H1 (cell line): ENCODE measurements at regions not wholly inside any gene's neighbourhood (a gene's known extent, or its start where the extent isn't known, plus 50 kb on each side); places are given as distances from the start of the nearest gene placed in this dataset.

ENCODE experiments used
- CTCF ChIA-PET: fragments of 300-600 bp; sonication (Branson Sonifier 250); formaldehyde crosslinking; loops from one replicate; lab custom pipeline; 2021; ENCODE audit not compliant: partially characterized antibody; lab: Charles Lee
- POLR2A ChIA-PET: fragments of 300-600 bp; sonication (Branson Sonifier 250); formaldehyde crosslinking; loops from one replicate; lab custom pipeline; 2021; ENCODE audit warnings: inconsistent platforms; ENCODE audit not compliant: partially characterized antibody; lab: Charles Lee
- DNase-seq, 2 experiments: peaks; one replicate each; pipeline versions ENCODE4 v3.0.0 to v3.0.0-alpha.2; 2010 to 2022; ENCODE audit warnings: low spot score in 2 of 2, low read depth in 1 of 2, mixed read lengths in 1 of 2
- FAIRE-seq: peaks from 2 replicates; lab custom pipeline; 2011; peaks lifted over from hg19 to GRCh38; lab: Jason Lieb, UNC
- H2AFZ ChIP-seq: 2 replicates; pipeline ENCODE4 v1.8.1; 2012; ENCODE audit warnings: low read length, inconsistent platforms
- H2AK5ac ChIP-seq: 2 replicates; pipeline ENCODE4 v1.6.1; 2013; ENCODE audit warnings: low read depth, low read length
- H2BK120ac ChIP-seq: replicated peaks from 2 replicates; pipeline ENCODE3; 2013; ENCODE audit warnings: low read depth, low read length, inconsistent platforms
- H2BK12ac ChIP-seq: 2 replicates; pipeline ENCODE4 v1.6.1; 2013; ENCODE audit warnings: low read depth, low read length
- H2BK15ac ChIP-seq: 2 replicates; pipeline ENCODE4 v1.6.1; 2013; ENCODE audit warnings: low read length
- H2BK20ac ChIP-seq: 2 replicates; pipeline ENCODE4 v1.6.1; 2013; ENCODE audit warnings: low read length
- H2BK5ac ChIP-seq: 2 replicates; pipeline ENCODE4 v1.6.1; 2013; ENCODE audit warnings: low read depth, low read length
- H3K14ac ChIP-seq: 2 replicates; pipeline ENCODE4 v1.6.1; 2013; ENCODE audit warnings: inconsistent platforms; ENCODE audit not compliant: insufficient read length
- H3K18ac ChIP-seq: 2 replicates; pipeline ENCODE4 v1.6.1; 2013; ENCODE audit warnings: low read length; ENCODE audit errors: extremely low read depth
- H3K23ac ChIP-seq: 2 replicates; pipeline ENCODE4 v1.6.1; 2013; ENCODE audit warnings: inconsistent platforms; ENCODE audit not compliant: insufficient read length
- H3K23me2 ChIP-seq: 2 replicates; pipeline ENCODE4 v1.6.1; 2013; ENCODE audit warnings: low read depth, low read length
- H3K27ac ChIP-seq: 2 replicates; pipeline ENCODE4 v1.6.1; 2011; ENCODE audit warnings: low read depth, low read length, inconsistent platforms
- H3K27me3 ChIP-seq, 4 experiments: replicated peaks in 1 of 4; 1 replicate in 1 of 4; 2 replicates in 3 of 4; pipeline versions ENCODE4 v1.6.1 to v1.8.1; 2011 to 2013; ENCODE audit warnings: low read length in 3 of 4, mild to moderate bottlenecking in 3 of 4, inconsistent platforms in 2 of 4, mixed read lengths in 2 of 4, moderate library complexity in 1 of 4; ENCODE audit not compliant: control insufficient read depth in 3 of 4, insufficient read depth in 3 of 4; ENCODE audit errors: extremely low read depth in 1 of 4
- H3K36me3 ChIP-seq, 4 experiments: 2 replicates each; pipeline versions ENCODE4 v1.6.1 to v1.8.1; 2011 to 2013; ENCODE audit warnings: mild to moderate bottlenecking in 4 of 4, low read length in 3 of 4, moderate library complexity in 2 of 4, control low read depth in 1 of 4, inconsistent platforms in 1 of 4; ENCODE audit not compliant: insufficient read depth in 4 of 4, control insufficient read depth in 2 of 4
- H3K4ac ChIP-seq: replicated peaks from 2 replicates; pipeline ENCODE3; 2013; ENCODE audit warnings: low read length, low read depth, mixed read lengths, inconsistent platforms; ENCODE audit not compliant: insufficient read length
- H3K4me1 ChIP-seq, 4 experiments: replicated peaks in 1 of 4; 1 replicate in 1 of 4; 2 replicates in 3 of 4; pipeline versions ENCODE4 v1.6.1 to v1.8.1; 2011 to 2013; ENCODE audit warnings: low read length in 3 of 4, inconsistent platforms in 2 of 4, mixed read lengths in 1 of 4; ENCODE audit not compliant: insufficient read depth in 4 of 4, control insufficient read depth in 3 of 4
- H3K4me2 ChIP-seq, 2 experiments: 2 replicates each; pipeline versions ENCODE4 v1.6.1 to v1.8.1; 2011 to 2013; ENCODE audit warnings: low read depth in 2 of 2, low read length in 2 of 2, control low read depth in 1 of 2, inconsistent platforms in 1 of 2, mild to moderate bottlenecking in 1 of 2; ENCODE audit not compliant: insufficient read depth in 1 of 2
- H3K4me3 ChIP-seq, 4 experiments: fragments of 200-600, 300-600 bp in 1 of 4; sonication (generic), shearing (Covaris generic), sonication (Bioruptor Twin) in 1 of 4; 2 replicates each; pipeline versions ENCODE4 v1.5.1 to v1.8.1; 2011 to 2016; ENCODE audit warnings: low read length in 4 of 4, low read depth in 3 of 4, control low read depth in 2 of 4, inconsistent platforms in 2 of 4, mild to moderate bottlenecking in 2 of 4, mixed read lengths in 1 of 4, moderate library complexity in 1 of 4; ENCODE audit not compliant: insufficient read depth in 2 of 4; ENCODE audit errors: extremely low read depth in 1 of 4
- H3K56ac ChIP-seq: replicated peaks from 2 replicates; pipeline ENCODE3; 2013; ENCODE audit warnings: low read depth, mild to moderate bottlenecking, mixed read lengths, low read length, inconsistent platforms; ENCODE audit not compliant: insufficient read length
- H3K79me1 ChIP-seq: 2 replicates; pipeline ENCODE4 v1.6.1; 2013; ENCODE audit warnings: low read depth, low read length, control low read depth
- H3K79me2 ChIP-seq, 2 experiments: 2 replicates each; pipeline versions ENCODE4 v1.6.1 to v1.8.1; 2012 to 2013; ENCODE audit warnings: low read length in 2 of 2, mild to moderate bottlenecking in 2 of 2, inconsistent platforms in 1 of 2; ENCODE audit not compliant: insufficient read depth in 2 of 2, control insufficient read depth in 1 of 2
- H3K9ac ChIP-seq, 4 experiments: replicated peaks in 1 of 4; 1 replicate in 1 of 4; 2 replicates in 3 of 4; pipeline versions ENCODE4 v1.6.1 to v1.8.1; 2011 to 2013; ENCODE audit warnings: low read depth in 3 of 4, low read length in 3 of 4, control low read depth in 2 of 4, mild to moderate bottlenecking in 2 of 4, moderate library complexity in 2 of 4, inconsistent platforms in 1 of 4; ENCODE audit errors: extremely low read depth in 1 of 4
- H3K9me3 ChIP-seq, 2 experiments: 2 replicates each; pipeline versions ENCODE4 v1.6.1 to v1.8.1; 2012 to 2013; ENCODE audit warnings: mild to moderate bottlenecking in 2 of 2, moderate library complexity in 2 of 2, control low read depth in 1 of 2, inconsistent platforms in 1 of 2, low read depth in 1 of 2, low read length in 1 of 2, mixed read lengths in 1 of 2; ENCODE audit not compliant: insufficient read depth in 2 of 2
- H4K20me1 ChIP-seq, 2 experiments: replicated peaks in 1 of 2; 2 replicates each; pipeline versions ENCODE3 to v1.8.1; 2011 to 2013; ENCODE audit warnings: inconsistent platforms in 2 of 2, low read length in 2 of 2, mild to moderate bottlenecking in 1 of 2; ENCODE audit not compliant: insufficient read depth in 2 of 2, control insufficient read depth in 1 of 2
- H4K5ac ChIP-seq: 2 replicates; pipeline ENCODE4 v1.6.1; 2013; ENCODE audit warnings: low read length, low read depth, mixed read lengths, inconsistent platforms; ENCODE audit not compliant: insufficient read length
- H4K8ac ChIP-seq: 2 replicates; pipeline ENCODE4 v1.8.0; 2013; ENCODE audit warnings: mild to moderate bottlenecking, moderate library complexity, low read length, inconsistent platforms; ENCODE audit not compliant: insufficient read depth; ENCODE audit errors: extremely low read depth
- H4K91ac ChIP-seq: replicated peaks from 2 replicates; pipeline ENCODE3; 2013; ENCODE audit warnings: low read length, mixed read lengths, inconsistent platforms; ENCODE audit not compliant: insufficient read length
- BRCA1 ChIP-seq: IDR thresholded peaks from 2 replicates; pipeline ENCODE4 v1.6.1; 2012; ENCODE audit warnings: low read depth, low read length, improper control_type of control experiment
- CBX5 ChIP-seq: fragments of 300-800, 300-1000 bp; sonication (generic); IDR thresholded peaks from 2 replicates; pipeline ENCODE4 v1.7.1; 2016; ENCODE audit warnings: antibody characterized with exemption, low read length, low read depth
- CTBP2 ChIP-seq: IDR thresholded peaks from 2 replicates; pipeline ENCODE4 v1.7.0; 2011; ENCODE audit warnings: borderline replicate concordance, mild to moderate bottlenecking, moderate library complexity, mixed read lengths, low read length; ENCODE audit not compliant: insufficient read depth, insufficient read length
- FOSL1 ChIP-seq: IDR thresholded peaks from 2 replicates; pipeline ENCODE4 v1.6.1; 2011; ENCODE audit warnings: mild to moderate bottlenecking, low read depth, low read length, moderate library complexity; ENCODE audit not compliant: insufficient read depth
- JUN ChIP-seq: IDR thresholded peaks from 2 replicates; pipeline ENCODE4 v1.6.1; 2011; ENCODE audit warnings: low read depth, mild to moderate bottlenecking, improper control_type of control experiment, low read length
- KDM5A ChIP-seq: fragments of 200-600 bp; IDR thresholded peaks from 2 replicates; pipeline ENCODE4 v1.7.1; 2012; ENCODE audit warnings: mild to moderate bottlenecking, low read length, inconsistent platforms, mixed read lengths
- NANOG ChIP-seq: IDR thresholded peaks from 2 replicates; pipeline ENCODE4 v1.6.1; 2011; ENCODE audit warnings: low read length, low read depth, mild to moderate bottlenecking, inconsistent platforms; ENCODE audit not compliant: insufficient read depth, poor library complexity, severe bottlenecking
- PHF8 ChIP-seq: fragments of 200-600 bp; sonication (generic); conservative IDR thresholded peaks from 2 replicates; pipeline ENCODE4 v1.7.1; 2012; ENCODE audit warnings: low read depth, mild to moderate bottlenecking, inconsistent platforms, low read length, moderate library complexity
- SP1 ChIP-seq: IDR thresholded peaks from 2 replicates; pipeline ENCODE4 v1.6.1; 2011; ENCODE audit warnings: low read depth, low read length
- TCF12 ChIP-seq: IDR thresholded peaks from 2 replicates; pipeline ENCODE4 v1.6.1; 2011; ENCODE audit warnings: low read depth, mild to moderate bottlenecking, low read length
- WGBS, 2 experiments: shearing (Covaris generic) in 1 of 2; methylation state at CpG; one replicate each; pipeline versions ENCODE4 v1.1.6 to v1.1.7; 2013 to 2015; ENCODE audit warnings: low lambda C conversion rate in 2 of 2, mixed read lengths in 2 of 2, inconsistent platforms in 1 of 2, low coverage in 1 of 2, missing lambda C conversion rate in 1 of 2; ENCODE audit not compliant: insufficient replicate concordance in 2 of 2, insufficient coverage in 1 of 2, insufficient read length in 1 of 2; ENCODE audit errors: extremely low coverage in 1 of 2, missing lambda C conversion rate in 1 of 2; 5-methylcytosine and 5-hydroxymethylcytosine counted together
- TF ChIP-seq, protein P1 (sequence below): IDR thresholded peaks from 2 replicates; pipeline ENCODE4 v1.6.1; 2011; ENCODE audit warnings: low read depth, mild to moderate bottlenecking, low read length; ENCODE audit not compliant: insufficient read depth

DNA sequence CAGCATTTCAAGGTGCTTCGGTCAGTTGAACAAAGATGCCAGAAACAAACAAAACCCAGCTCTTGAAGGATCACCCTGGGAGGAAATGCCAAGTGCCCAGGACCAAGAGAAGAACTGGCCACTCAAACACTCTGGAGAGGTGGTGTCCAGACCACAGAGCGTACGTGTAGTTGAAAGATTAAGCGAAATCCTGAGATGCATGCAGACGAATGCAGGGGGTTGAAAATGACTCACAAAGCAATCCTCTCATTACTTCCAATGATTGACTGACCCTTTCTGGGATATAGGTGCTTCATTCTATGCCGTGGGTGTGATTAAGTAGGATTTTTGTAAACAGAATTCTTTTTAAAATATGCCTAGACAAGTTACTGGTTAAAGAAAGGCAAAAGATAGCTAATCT is 71.5 kb upstream of the ATXN1 start:
- Histone ChIP-seq H3K27me3 (no peaks in the 10 kb centered on the region), H2BK12ac (no peak overlapping the region), H3K79me2 (no peaks in the 10 kb centered on the region), H3K4ac (no peak overlapping the region), H2AFZ (no peak overlapping the region), H4K20me1 (no peaks in the 10 kb centered on the region), H3K4me3 (no peak overlapping the region), H3K14ac (no peak overlapping the region), H3K27ac (no peak overlapping the region), H3K9ac (no peak overlapping the region), H3K4me1 (no peaks in the 10 kb centered on the region), H4K5ac (no peak overlapping the region), H4K91ac (no peak overlapping the region), H3K9me3 (no peaks in the 10 kb centered on the region), H3K23me2 (no peaks in the 10 kb centered on the region), H3K4me2 (no peak overlapping the region), H2BK20ac (no peak overlapping the region), H2BK5ac (no peak overlapping the region), H2AK5ac (no peak overlapping the region), H2BK120ac (no peak overlapping the region), H2BK15ac (no peak overlapping the region), H4K8ac (no peak overlapping the region), H3K23ac (no peak overlapping the region), H3K36me3 (no peaks in the 10 kb centered on the region), H3K79me1 (no peaks in the 10 kb centered on the region), H3K56ac (no peak overlapping the region), H3K18ac (no peak overlapping the region)
- ChIA-PET CTCF (interaction anchor here (0.9 to 1.2 kb wide), 4 partner anchors 11 to 69 kb away, joined by 3 to 4 read pairs (median 3); no protein-coding TSS in a partner anchor), POLR2A (no interaction called here)
- TF ChIP-seq, protein P1, sequence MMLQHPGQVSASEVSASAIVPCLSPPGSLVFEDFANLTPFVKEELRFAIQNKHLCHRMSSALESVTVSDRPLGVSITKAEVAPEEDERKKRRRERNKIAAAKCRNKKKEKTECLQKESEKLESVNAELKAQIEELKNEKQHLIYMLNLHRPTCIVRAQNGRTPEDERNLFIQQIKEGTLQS: no peak
- TF ChIP-seq CTBP2 (no peak), TCF12 (no peak), BRCA1 (no peak), NANOG (no peak), SP1 (no peak), PHF8 (no peak), FOSL1 (no peak), KDM5A (no peak), CBX5 (no peak), JUN (no peak)
- DNase-seq (no peak), FAIRE-seq (no peak)
- WGBS, 2 experiments: 88% methylated on average over 6 of the region's 6 CpGs; no CpG with 5 or more reads in 1 of the 2 experiments
